ENCODE measurements at regions not wholly inside any gene's neighbourhood (a gene's known extent, or its start where the extent isn't known, plus 50 kb on each side); places are given as distances from the start of the nearest gene placed in this dataset.

- Histone ChIP-seq H3K9me3 (no peaks in the 10 kb centered on the region), H3K27me3 (no peaks in the 10 kb centered on the region), H3K36me3 (no peaks in the 10 kb centered on the region), H3K4me3 (no peak overlapping the region), H3K4me1 (no peaks in the 10 kb centered on the region), H3K27ac (no peak overlapping the region)
- DNase-seq: no peak
- 59 to 82% methylated on average over 1 of the region's 1 CpG for WGBS, 2 donors
- TF ChIP-seq POLR2A (IDR thresholded peaks at IDR 0.05): no peak
- no peak for TF ChIP-seq CTCF (IDR thresholded peaks at IDR 0.05)
- intact Hi-C loops (cut with DNase I): no loop called here
Observed at GRCh38 chr3:174667386-174667785, 191.7 kb upstream of the NAALADL2 start.

GRCh38 chr3:174675406-174675805 lies 183.7 kb upstream of the NAALADL2 start:
- intact Hi-C loops (cut with DNase I): no loop called here
- TF ChIP-seq CTCF (IDR thresholded peaks at IDR 0.05): no peak
- Histone ChIP-seq H3K36me3 (no peaks in the 10 kb centered on the region), H3K27me3 (no peaks in the 10 kb centered on the region), H3K4me3 (no peak overlapping the region), H3K27ac (no peak overlapping the region), H3K9me3 (no peaks in the 10 kb centered on the region), H3K4me1 (no peaks in the 10 kb centered on the region)
- WGBS, 2 donors: 72 to 75% methylated on average over 2 of the region's 2 CpGs
- DNase-seq: no peak

GRCh38 chr3:174681784-174682183 lies 177.3 kb upstream of the NAALADL2 start:
- intact Hi-C loops (cut with DNase I): no loop called here
- no peaks in the 10 kb centered on the region for H3K9me3 ChIP-seq
- WGBS, 2 donors: 88 to 90% methylated on average over 1 of the region's 1 CpG
- H3K4me1 ChIP-seq: no peaks in the 10 kb centered on the region
- no peak overlapping the region for H3K4me3 ChIP-seq
- no peaks in the 10 kb centered on the region for H3K27me3 ChIP-seq
- H3K27ac ChIP-seq: no peak overlapping the region
- TF ChIP-seq POLR2A (IDR thresholded peaks at IDR 0.05): no peak
- no peak for TF ChIP-seq CTCF (IDR thresholded peaks at IDR 0.05)
- H3K36me3 ChIP-seq: no peaks in the 10 kb centered on the region
- no peak for DNase-seq

- WGBS, 2 donors: 90 to 93% methylated on average over 4 of the region's 4 CpGs
- H3K27ac ChIP-seq: no peak overlapping the region
- no peaks in the 10 kb centered on the region for H3K4me1 ChIP-seq
- H3K27me3 ChIP-seq: no peaks in the 10 kb centered on the region
- H3K36me3 ChIP-seq: no peaks in the 10 kb centered on the region
- H3K4me3 ChIP-seq: no peak overlapping the region
- TF ChIP-seq POLR2A (IDR thresholded peaks at IDR 0.05) (no peak), CTCF (IDR thresholded peaks at IDR 0.05) (no peak)
- DNase-seq: no peak
- no peaks in the 10 kb centered on the region for H3K9me3 ChIP-seq
- intact Hi-C loops (cut with DNase I): no loop called here
Observed at GRCh38 chr3:174685796-174686195, 173.3 kb upstream of the NAALADL2 start.

GRCh38 chr3:174697310-174697709 lies 161.8 kb upstream of the NAALADL2 start:
- no peak for DNase-seq
- TF ChIP-seq POLR2A (IDR thresholded peaks at IDR 0.05): no peak
- no peak for TF ChIP-seq CTCF (IDR thresholded peaks at IDR 0.05)
- H3K27ac ChIP-seq: no peak overlapping the region
- no peaks in the 10 kb centered on the region for H3K36me3 ChIP-seq
- no peaks in the 10 kb centered on the region for H3K9me3 ChIP-seq
- H3K27me3 ChIP-seq: no peaks in the 10 kb centered on the region
- WGBS, 2 donors: 55 to 67% methylated on average over 1 of the region's 1 CpG
- no peaks in the 10 kb centered on the region for H3K4me1 ChIP-seq
- H3K4me3 ChIP-seq: no peak overlapping the region
- intact Hi-C loops (cut with DNase I): no loop called here

Measured in esophagus squamous epithelium (tissue), 5 donors.